Central memory CD4-positive, alpha-beta T cell (primary cell): ENCODE measurements at regions not wholly inside any gene's neighbourhood (a gene's known extent, or its start where the extent isn't known, plus 50 kb on each side); places are given as distances from the start of the nearest gene placed in this dataset.
"Not testable (repeated sequence)": the region's sequence is repeated elsewhere in the genome, so short reads cannot be mapped to it uniquely, and the experiment has no call there.

Source experiments
- DNase-seq: peaks from one replicate; pipeline ENCODE4 v3.0.0; 2022

- DNase-seq = peak; percentile 7
Observed at GRCh38 chrX:437661-438390, 51.1 kb upstream of the PPP2R3B start.

- no peak for DNase-seq
Observed at GRCh38 chrX:439241-439640, 52.5 kb upstream of the PPP2R3B start.

- DNase-seq = no peak
Observed at GRCh38 chrX:439719-440118, 53.0 kb upstream of the PPP2R3B start.

- no peak for DNase-seq
Observed at GRCh38 chrX:440636-441035, 53.9 kb upstream of the PPP2R3B start.

GRCh38 chrX:443536-444210 lies 57.0 kb upstream of the PPP2R3B start:
- no peak for DNase-seq

- no peak for DNase-seq
Observed at GRCh38 chrX:444305-444704, 57.6 kb upstream of the PPP2R3B start.

GRCh38 chrX:445727-446126 lies 59.0 kb upstream of the PPP2R3B start:
- no peak for DNase-seq

GRCh38 chrX:446245-446644 lies 59.5 kb upstream of the PPP2R3B start:
- no peak for DNase-seq

GRCh38 chrX:447052-447451 lies 60.3 kb upstream of the PPP2R3B start:
- no peak for DNase-seq

GRCh38 chrX:451750-452149 lies 65.0 kb upstream of the PPP2R3B start:
- not testable (repeated sequence) for DNase-seq

GRCh38 chrX:452598-452997 lies 65.9 kb upstream of the PPP2R3B start:
- no peak for DNase-seq

- not testable (repeated sequence) for DNase-seq
Observed at GRCh38 chrX:454514-454913, 67.8 kb upstream of the PPP2R3B start.

- DNase-seq = no peak
Observed at GRCh38 chrX:455199-455598, 68.5 kb upstream of the PPP2R3B start.

- DNase-seq = no peak
Observed at GRCh38 chrX:455673-456072, 69.0 kb upstream of the PPP2R3B start.

GRCh38 chrX:456146-456545 lies 69.4 kb upstream of the PPP2R3B start:
- DNase-seq = no peak

- no peak for DNase-seq
Observed at GRCh38 chrX:456551-457291, 70.0 kb upstream of the PPP2R3B start.

GRCh38 chrX:457292-457679 lies 70.6 kb upstream of the PPP2R3B start:
- DNase-seq = no peak

GRCh38 chrX:458631-459061 lies 71.9 kb upstream of the PPP2R3B start:
- DNase-seq = no peak

GRCh38 chrX:459611-460010 lies 72.9 kb upstream of the PPP2R3B start:
- DNase-seq = no peak

GRCh38 chrX:460116-460515 lies 73.4 kb upstream of the PPP2R3B start:
- DNase-seq = no peak

GRCh38 chrX:460823-461640 lies 74.3 kb upstream of the PPP2R3B start:
- no peak for DNase-seq

- DNase-seq = no peak
Observed at GRCh38 chrX:462853-463252, 76.1 kb upstream of the PPP2R3B start.
